CD14-positive monocyte (primary cell): ENCODE measurements at regions not wholly inside any gene's neighbourhood (a gene's known extent, or its start where the extent isn't known, plus 50 kb on each side); places are given as distances from the start of the nearest gene placed in this dataset.

Experiments
- DNase-seq, 3 donors: peaks; one replicate each; pipeline ENCODE4 v3.0.0-alpha.2; 2011 to 2022
- H2AFZ ChIP-seq: 2 replicates; pipeline ENCODE4 v1.6.0; 2012; ENCODE audit warnings: mild to moderate bottlenecking, low read depth, low read length, inconsistent platforms; ENCODE audit not compliant: insufficient read depth, poor library complexity, severe bottlenecking
- H3K27ac ChIP-seq, 2 donors: 1 replicate in 1 of 2; 2 replicates in 1 of 2; pipeline ENCODE4 v1.5.1; 2012 to 2013; ENCODE audit warnings: low read length in 2 of 2, control low read depth in 1 of 2, inconsistent platforms in 1 of 2, low read depth in 1 of 2, mild to moderate bottlenecking in 1 of 2
- H3K27me3 ChIP-seq, 2 donors: one replicate each; pipeline versions ENCODE4 v1.6.0 to v1.6.1; 2011 to 2013; ENCODE audit warnings: low read length in 2 of 2; ENCODE audit not compliant: control insufficient read depth in 2 of 2, insufficient read depth in 2 of 2
- H3K36me3 ChIP-seq, 2 donors: replicated peaks in 1 of 2; 1 replicate in 1 of 2; 2 replicates in 1 of 2; pipeline versions ENCODE4 v1.5.1 to v1.6.1; 2012 to 2013; ENCODE audit warnings: low read length in 2 of 2, control low read depth in 1 of 2, inconsistent platforms in 1 of 2, mild to moderate bottlenecking in 1 of 2; ENCODE audit not compliant: insufficient read depth in 2 of 2, control insufficient read depth in 1 of 2
- H3K4me1 ChIP-seq, 2 donors: 1 replicate in 1 of 2; 2 replicates in 1 of 2; pipeline versions ENCODE4 v1.5.1 to v1.6.1; 2012 to 2013; ENCODE audit warnings: low read length in 2 of 2, control low read depth in 1 of 2, inconsistent platforms in 1 of 2, mild to moderate bottlenecking in 1 of 2, moderate library complexity in 1 of 2; ENCODE audit not compliant: insufficient read depth in 2 of 2, control insufficient read depth in 1 of 2
- H3K4me2 ChIP-seq: replicated peaks from 2 replicates; pipeline ENCODE3; 2012; ENCODE audit warnings: low read length, moderate library complexity, mild to moderate bottlenecking; ENCODE audit not compliant: poor library complexity, severe bottlenecking; ENCODE audit errors: extremely low read depth
- H3K4me3 ChIP-seq, 3 experiments: fragments of 200-600 bp in 1 of 3; sonication (generic) in 1 of 3; replicated peaks in 1 of 3; 1 replicate in 2 of 3; 2 replicates in 1 of 3; pipeline ENCODE4 v1.5.1; 2011 to 2013; ENCODE audit warnings: low read length in 3 of 3, mild to moderate bottlenecking in 3 of 3, control low read depth in 2 of 3, low read depth in 2 of 3, inconsistent platforms in 1 of 3, moderate library complexity in 1 of 3
- H3K79me2 ChIP-seq: 2 replicates; pipeline ENCODE4 v1.6.0; 2012; ENCODE audit warnings: mild to moderate bottlenecking, control low read depth, inconsistent platforms, low read length, moderate library complexity; ENCODE audit not compliant: insufficient read depth
- H3K9ac ChIP-seq: 2 replicates; pipeline ENCODE4 v1.6.0; 2017; ENCODE audit warnings: low read length, mild to moderate bottlenecking; ENCODE audit not compliant: insufficient read depth, poor library complexity, severe bottlenecking
- H3K9me3 ChIP-seq, 2 donors: replicated peaks in 1 of 2; 1 replicate in 1 of 2; 2 replicates in 1 of 2; pipeline versions ENCODE4 v1.5.1 to v1.6.1; 2012 to 2013; ENCODE audit warnings: low read length in 2 of 2, control low read depth in 1 of 2; ENCODE audit not compliant: control insufficient read depth in 1 of 2, insufficient read depth in 1 of 2
- H4K20me1 ChIP-seq: 2 replicates; pipeline ENCODE4 v1.6.0; 2012; ENCODE audit warnings: mild to moderate bottlenecking, low read length, control low read depth, moderate library complexity; ENCODE audit not compliant: insufficient read depth
- H3K27ac Mint-ChIP-seq, 7 donors: one replicate each; pipeline ENCODE4 v1.8.0; 2020; ENCODE audit warnings: mild to moderate bottlenecking in 7 of 7, mixed read lengths in 7 of 7, moderate library complexity in 6 of 7, inconsistent platforms in 2 of 7
- H3K27me3 Mint-ChIP-seq, 3 donors: one replicate each; pipeline ENCODE4 v1.8.0; 2021 to 2022; ENCODE audit warnings: low read depth in 3 of 3, mild to moderate bottlenecking in 3 of 3, mixed read lengths in 3 of 3, moderate library complexity in 3 of 3, inconsistent platforms in 1 of 3
- H3K36me3 Mint-ChIP-seq, 2 donors: one replicate each; pipeline ENCODE4 v1.8.0; 2020; ENCODE audit warnings: mixed read lengths in 2 of 2, inconsistent platforms in 1 of 2, mild to moderate bottlenecking in 1 of 2
- H3K4me1 Mint-ChIP-seq: one replicate; pipeline ENCODE4 v1.8.0; 2020; ENCODE audit warnings: mild to moderate bottlenecking, mixed read lengths
- H3K4me3 Mint-ChIP-seq, 2 donors: one replicate each; pipeline ENCODE4 v1.8.0; 2020; ENCODE audit warnings: mild to moderate bottlenecking in 2 of 2, mixed read lengths in 2 of 2, moderate library complexity in 1 of 2
- H3K9me3 Mint-ChIP-seq, 7 donors: one replicate each; pipeline ENCODE4 v1.8.0; 2020 to 2022; ENCODE audit warnings: mixed read lengths in 7 of 7, mild to moderate bottlenecking in 6 of 7, moderate library complexity in 6 of 7, inconsistent platforms in 2 of 7
- CTCF ChIP-seq: fragments of 200-600 bp; IDR thresholded peaks from one replicate; pipeline ENCODE4 v1.8.0; 2022; ENCODE audit warnings: antibody characterized with exemption, mild to moderate bottlenecking
- WGBS: methylation state at CpG from one replicate; pipeline ENCODE4 v1.1.5; 2013; ENCODE audit warnings: missing lambda C conversion rate; ENCODE audit not compliant: insufficient coverage; 5-methylcytosine and 5-hydroxymethylcytosine counted together
- intact Hi-C, 2 donors: fragments of 100-400 bp; cut with micrococcal nuclease; formaldehyde crosslinking; loops; one replicate each; pipeline versions ENCODE4 v1.15.0 to v1.15.1; 2023

GRCh38 chr6:27804851-27805250, 107.3 kb downstream of the OR2B2 start:
- no peak overlapping the region for H2AFZ ChIP-seq
- no peaks in the 10 kb centered on the region for H4K20me1 ChIP-seq
- DNase-seq, result no peak
- no peak overlapping the region for H3K9ac ChIP-seq
- H3K36me3 Mint-ChIP-seq, result no peaks in the 10 kb centered on the region
- peaks cover 24% of the 10 kb centered on the region for H3K4me1 Mint-ChIP-seq
- no peaks in the 10 kb centered on the region for H3K9me3 Mint-ChIP-seq
- no peak overlapping the region for H3K4me3 ChIP-seq
- H3K27ac Mint-ChIP-seq, result peak overlapping the region in 1 of 7 donors; percentile 32
- no peaks in the 10 kb centered on the region for H3K79me2 ChIP-seq
- H3K27me3 ChIP-seq, result no peaks in the 10 kb centered on the region
- H3K9me3 ChIP-seq, result no peaks in the 10 kb centered on the region
- H3K27me3 Mint-ChIP-seq, result peaks cover 0 to 5% (median 0%) of the 10 kb centered on the region in 3 donors
- TF ChIP-seq CTCF, result no peak
- H3K4me2 ChIP-seq, result no peak overlapping the region
- H3K4me1 ChIP-seq, result peaks cover 26 to 29% of the 10 kb centered on the region in 2 donors
- H3K4me3 Mint-ChIP-seq, result no peak overlapping the region
- intact Hi-C loops, result loop anchor here in 1 of 2 donors (5.0 kb wide), 2 partner anchors 48 to 87 kb away; a partner anchor contains a TSS
- 95% methylated on average over 4 of the region's 4 CpGs for WGBS
- no peak overlapping the region for H3K27ac ChIP-seq
- no peaks in the 10 kb centered on the region for H3K36me3 ChIP-seq

- H3K9me3 Mint-ChIP-seq, result no peaks in the 10 kb centered on the region
- DNase-seq, result no peak
- no peak overlapping the region for H3K27ac Mint-ChIP-seq
- Histone ChIP-seq H3K4me1 (no peaks in the 10 kb centered on the region), H3K27ac (no peak overlapping the region), H3K79me2 (no peaks in the 10 kb centered on the region), H3K4me2 (no peak overlapping the region), H3K27me3 (no peaks in the 10 kb centered on the region), H3K9me3 (no peaks in the 10 kb centered on the region), H3K4me3 (no peak overlapping the region), H3K9ac (no peak overlapping the region), H2AFZ (no peak overlapping the region), H4K20me1 (no peaks in the 10 kb centered on the region), H3K36me3 (no peaks in the 10 kb centered on the region)
- TF ChIP-seq CTCF, result no peak
- no peaks in the 10 kb centered on the region for H3K36me3 Mint-ChIP-seq
- H3K4me3 Mint-ChIP-seq, result no peak overlapping the region
- WGBS, result 88% methylated on average over 1 of the region's 2 CpGs
- H3K4me1 Mint-ChIP-seq, result peaks cover 5% of the 10 kb centered on the region
- intact Hi-C loops, result no loop called here
- H3K27me3 Mint-ChIP-seq, result peaks cover 2% of the 10 kb centered on the region in 3 donors
Measured at GRCh38 chr6:27800731-27801373, 111.3 kb downstream of the OR2B2 start.
